Choroid plexus epithelial cell (primary cell): ENCODE measurements at regions not wholly inside any gene's neighbourhood (a gene's known extent, or its start where the extent isn't known, plus 50 kb on each side); places are given as distances from the start of the nearest gene placed in this dataset.

Experiments
- DNase-seq: peaks from one replicate; pipeline ENCODE4 v3.0.0-alpha.2; 2010; ENCODE audit warnings: low read depth
- H3K4me3 ChIP-seq: 2 replicates; pipeline ENCODE4 v1.5.1; 2011; ENCODE audit warnings: low read depth, mild to moderate bottlenecking, control low read depth, low read length, moderate library complexity
- CTCF ChIP-seq: conservative IDR thresholded peaks from 2 replicates; pipeline ENCODE4 v1.5.1; 2011; ENCODE audit warnings: low read depth, mild to moderate bottlenecking, control low read depth, inconsistent platforms, low read length, moderate library complexity

- no peak overlapping the region for H3K4me3 ChIP-seq
- DNase-seq: no peak
- TF ChIP-seq CTCF: no peak
Observed at GRCh38 chr12:108399514-108399913, 60.4 kb upstream of the CMKLR1 start.

- no peak for TF ChIP-seq CTCF
- peak; percentile 55 for DNase-seq
- no peak overlapping the region for H3K4me3 ChIP-seq
Observed at GRCh38 chr12:108394196-108394595, 55.1 kb upstream of the CMKLR1 start.

- TF ChIP-seq CTCF: no peak
- no peak overlapping the region for H3K4me3 ChIP-seq
- DNase-seq: no peak
Observed at GRCh38 chr12:108392284-108392683, 53.2 kb upstream of the CMKLR1 start.

GRCh38 chr12:108390495-108391203 lies 51.5 kb upstream of the CMKLR1 start:
- no peak for TF ChIP-seq CTCF
- peak; percentile 20 for DNase-seq
- H3K4me3 ChIP-seq: no peak overlapping the region

GRCh38 chr12:108389544-108389943 lies 50.4 kb upstream of the CMKLR1 start:
- no peak for DNase-seq
- no peak overlapping the region for H3K4me3 ChIP-seq
- no peak for TF ChIP-seq CTCF
